GM12878 (cell line): ENCODE measurements at regions not wholly inside any gene's neighbourhood (a gene's known extent, or its start where the extent isn't known, plus 50 kb on each side); places are given as distances from the start of the nearest gene placed in this dataset.

Experiments used
- ATAC-seq: fragments of 200-7000 bp; cut with Tn5 transposase; 3 replicates; pipeline ENCODE4 v1.9.1; 2020; ENCODE audit warnings: mild to moderate bottlenecking, moderate library complexity
- BruUV-seq: library from RNA; stranded (reverse); fragments of 400-500 nt; replicated peaks from 2 replicates; lab custom pipeline; 2021; lab: Mats Ljungman, UMichigan
- CTCF ChIA-PET: fragments of 300-600 bp; sonication (Branson Sonifier 250); formaldehyde crosslinking; extraction: SDS; loops from one replicate; lab custom pipeline; 2021; ENCODE audit warnings: inconsistent platforms; lab: Yijun Ruan, JAX
- POLR2A ChIA-PET: fragments of 350-600 bp; formaldehyde crosslinking; extraction: SDS; loops from one replicate; lab custom pipeline; 2021; ENCODE audit warnings: inconsistent platforms; lab: Charles Lee
- RAD21 ChIA-PET: fragments of 300-600 bp; sonication (Branson Sonifier 250); formaldehyde crosslinking; loops from one replicate; lab custom pipeline; 2023; ENCODE audit warnings: antibody characterized with exemption; ENCODE audit not compliant: unreplicated experiment; lab: Charles Lee
- SMC1A ChIA-PET: fragments of 300-600 bp; sonication (Branson Sonifier 250); formaldehyde crosslinking; loops from one replicate; lab custom pipeline; 2023; ENCODE audit not compliant: unreplicated experiment, uncharacterized antibody; lab: Charles Lee
- DNase-seq: peaks from one replicate; pipeline ENCODE4 v3.0.0-alpha.2; 2011; ENCODE audit warnings: low read depth, low spot score
- FAIRE-seq: peaks from 3 replicates; lab custom pipeline; 2011; peaks lifted over from hg19 to GRCh38; lab: Jason Lieb, UNC
- H2AFZ ChIP-seq: 2 replicates; pipeline ENCODE4 v1.6.0; 2011; ENCODE audit warnings: low read depth, low read length, control low read depth; ENCODE audit not compliant: control insufficient read depth
- H3K27ac ChIP-seq: 2 replicates; pipeline ENCODE4 v1.5.1; 2011; ENCODE audit warnings: control low read depth; ENCODE audit not compliant: control insufficient read depth, insufficient read depth
- H3K27me3 ChIP-seq, 2 experiments: replicated peaks in 1 of 2; 2 replicates each; pipeline versions ENCODE4 v1.6.0 to v1.6.1; 2011; ENCODE audit warnings: low read length in 1 of 2; ENCODE audit not compliant: control insufficient read depth in 2 of 2, insufficient read depth in 2 of 2
- H3K36me3 ChIP-seq, 2 experiments: 2 replicates each; pipeline ENCODE4 v1.5.1; 2011; ENCODE audit warnings: low read length in 1 of 2; ENCODE audit not compliant: control insufficient read depth in 2 of 2, insufficient read depth in 2 of 2
- H3K4me1 ChIP-seq: 2 replicates; pipeline ENCODE4 v1.6.1; 2011; ENCODE audit warnings: mild to moderate bottlenecking, low read length, moderate library complexity, mixed read lengths; ENCODE audit not compliant: control insufficient read depth, insufficient read depth
- H3K4me2 ChIP-seq: 2 replicates; pipeline ENCODE4 v1.6.0; 2011; ENCODE audit warnings: control low read depth; ENCODE audit not compliant: control insufficient read depth, insufficient read depth
- H3K4me3 ChIP-seq: fragments of 200-600 bp; sonication (generic); 2 replicates; pipeline ENCODE4 v1.5.1; 2016
- H3K79me2 ChIP-seq: 2 replicates; pipeline ENCODE4 v1.6.0; 2011; ENCODE audit warnings: low read length; ENCODE audit not compliant: control insufficient read depth, insufficient read depth
- H3K9ac ChIP-seq: 2 replicates; pipeline ENCODE4 v1.8.0; 2011; ENCODE audit warnings: low read length, control low read depth, mixed read lengths; ENCODE audit not compliant: control insufficient read depth, insufficient read depth
- H3K9me3 ChIP-seq: replicated peaks from 3 replicates; pipeline ENCODE4 v1.5.1; 2011; ENCODE audit warnings: mild to moderate bottlenecking, low read length; ENCODE audit not compliant: control insufficient read depth, insufficient read depth
- H4K20me1 ChIP-seq: 2 replicates; pipeline ENCODE4 v1.6.0; 2011; ENCODE audit not compliant: control insufficient read depth, insufficient read depth
- CHD2 ChIP-seq: IDR thresholded peaks from 2 replicates; pipeline ENCODE4 v1.6.1; 2011; ENCODE audit warnings: low read depth, low read length, improper control_type of control experiment, borderline replicate concordance
- CHD4 ChIP-seq: fragments of 200-600 bp; sonication (generic); IDR thresholded peaks from 2 replicates; pipeline ENCODE4 v1.6.1; 2016; ENCODE audit warnings: mild to moderate bottlenecking
- CREB1 ChIP-seq: IDR thresholded peaks from 2 replicates; pipeline ENCODE4 v1.6.1; 2012; ENCODE audit warnings: low read depth, mild to moderate bottlenecking, inconsistent platforms
- E2F4 ChIP-seq: IDR thresholded peaks from 2 replicates; pipeline ENCODE4 v1.6.1; 2012; ENCODE audit warnings: low read depth, low read length, improper control_type of control experiment
- E4F1 ChIP-seq: fragments of 450-650 bp; IDR thresholded peaks from 2 replicates; pipeline ENCODE4 v1.6.1; 2018; ENCODE audit warnings: borderline replicate concordance, mild to moderate bottlenecking; ENCODE audit not compliant: partially characterized antibody
- EED ChIP-seq: sonication (generic); IDR thresholded peaks from 2 replicates; pipeline ENCODE4 v1.6.1; 2016; ENCODE audit warnings: antibody characterized with exemption, low read depth
- FOS ChIP-seq: IDR thresholded peaks from 3 replicates; pipeline ENCODE4 v1.6.1; 2011; ENCODE audit warnings: borderline replicate concordance; ENCODE audit not compliant: insufficient read length; ENCODE audit errors: extremely low read depth
- MYC ChIP-seq: IDR thresholded peaks from 2 replicates; pipeline ENCODE4 v1.6.1; 2011; ENCODE audit warnings: mild to moderate bottlenecking, low read length, moderate library complexity, inconsistent platforms; ENCODE audit not compliant: insufficient read depth, insufficient replicate concordance, insufficient read length, severe bottlenecking
- PKNOX1 ChIP-seq: fragments of 450-650 bp; IDR thresholded peaks from 2 replicates; pipeline ENCODE4 v1.6.1; 2016; ENCODE audit warnings: mild to moderate bottlenecking
- RAD21 ChIP-seq: IDR thresholded peaks from 2 replicates; pipeline ENCODE4 v1.6.1; 2011; ENCODE audit warnings: mild to moderate bottlenecking, low read depth, low read length, moderate library complexity; ENCODE audit not compliant: insufficient read depth
- RBBP5 ChIP-seq: fragments of 200-600 bp; sonication (generic); conservative IDR thresholded peaks from 2 replicates; pipeline ENCODE4 v1.6.1; 2016
- TBL1XR1 ChIP-seq: IDR thresholded peaks from 2 replicates; pipeline ENCODE4 v1.6.1; 2012; ENCODE audit warnings: low read depth, low read length, improper control_type of control experiment
- USF2 ChIP-seq: IDR thresholded peaks from 2 replicates; pipeline ENCODE4 v1.6.1; 2011; ENCODE audit warnings: low read depth, low read length, improper control_type of control experiment, borderline replicate concordance
- ZNF687 ChIP-seq: fragments of 450-650 bp; IDR thresholded peaks from 2 replicates; pipeline ENCODE4 v1.6.1; 2017; ENCODE audit warnings: mild to moderate bottlenecking, moderate library complexity
- WGBS: methylation state at CpG from one replicate; pipeline ENCODE4 v1.1.6; 2016; ENCODE audit warnings: low lambda C conversion rate; ENCODE audit not compliant: insufficient replicate concordance, insufficient coverage; ENCODE audit errors: missing lambda C conversion rate; 5-methylcytosine and 5-hydroxymethylcytosine counted together
- in situ Hi-C: fragments of 300-500 bp; cut with MboI; formaldehyde crosslinking; loops from 9 replicates; pipeline ENCODE4 v1.14.3; 2018; ENCODE audit warnings: mixed read lengths
- intact Hi-C: fragments of 100-400 bp; cut with micrococcal nuclease; formaldehyde crosslinking; loops from one replicate; pipeline ENCODE4 v1.14.2; 2022; ENCODE audit not compliant: unreplicated experiment

- no peak for FAIRE-seq
- Histone ChIP-seq H4K20me1 (no peaks in the 10 kb centered on the region), H3K36me3 (no peaks in the 10 kb centered on the region), H3K4me1 (no peaks in the 10 kb centered on the region), H3K27ac (no peak overlapping the region), H3K9me3 (no peaks in the 10 kb centered on the region; the same call in 2 of the 3 replicates), H3K9ac (no peak overlapping the region), H3K4me2 (no peak overlapping the region), H3K27me3 (no peaks in the 10 kb centered on the region), H3K79me2 (no peaks in the 10 kb centered on the region), H3K4me3 (no peak overlapping the region), H2AFZ (no peak overlapping the region)
- ChIA-PET SMC1A (no interaction called here), POLR2A (no interaction called here), CTCF (no interaction called here), RAD21 (no interaction called here)
- intact Hi-C loops: no loop called here
- BruUV-seq: no TSS peak
- no peak for DNase-seq
- WGBS: 0% methylated on average over 1 of the region's 1 CpG
- in situ Hi-C loops: no loop called here
- no peak for ATAC-seq
- TF ChIP-seq RAD21: no peak
- no peak for TF ChIP-seq ZNF687
- TF ChIP-seq FOS: no peak
- TF ChIP-seq EED: no peak
- no peak for TF ChIP-seq CHD4
- no peak for TF ChIP-seq USF2
- TF ChIP-seq E4F1: no peak
- no peak for TF ChIP-seq MYC
- no peak for TF ChIP-seq CHD2
- TF ChIP-seq CREB1: no peak
- TF ChIP-seq PKNOX1: no peak
- TF ChIP-seq TBL1XR1: no peak
- TF ChIP-seq E2F4: no peak
- no peak for TF ChIP-seq RBBP5
Measured at GRCh38 chr14:85401384-85401783, 128.6 kb upstream of the FLRT2 start.
